ENCODE measurements at regions not wholly inside any gene's neighbourhood (a gene's known extent, or its start where the extent isn't known, plus 50 kb on each side); places are given as distances from the start of the nearest gene placed in this dataset.

DNA sequence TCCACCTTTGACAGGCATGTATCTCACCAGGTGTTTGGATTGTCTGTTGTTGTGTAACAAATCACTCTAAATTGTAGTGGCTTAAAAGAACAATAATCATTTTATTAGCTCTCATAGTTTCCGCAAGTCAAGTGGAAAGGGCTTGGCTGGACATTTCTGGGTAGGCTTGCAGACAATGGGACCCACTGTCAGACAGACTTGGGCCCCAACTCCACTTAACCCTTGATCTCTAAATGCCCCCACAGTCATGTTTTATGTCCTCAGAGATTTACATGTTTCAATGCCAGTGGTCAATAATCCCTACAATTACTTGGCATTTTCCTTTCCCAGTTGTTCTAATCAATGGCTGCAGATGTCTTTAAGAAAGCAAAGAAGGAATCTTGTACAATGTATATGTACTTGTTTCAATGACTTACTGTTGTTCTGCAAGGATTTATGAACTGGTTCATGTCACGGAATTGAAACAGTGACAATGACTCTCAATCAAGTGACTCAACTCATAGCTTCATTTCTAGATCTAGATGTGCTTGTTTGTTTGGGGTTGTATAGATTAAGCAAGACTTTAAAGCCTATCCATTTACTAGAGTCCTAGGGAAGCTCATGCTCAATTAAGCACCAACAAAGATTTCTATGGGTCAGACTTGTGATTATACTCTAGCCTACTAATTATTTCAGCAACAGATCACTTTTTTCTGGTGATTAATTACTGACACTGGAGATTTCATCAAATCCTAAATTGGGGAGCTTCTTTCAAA lies 510.1 kb upstream of the NBEA start:
- Histone ChIP-seq H3K27ac (ENCODE audit: low read depth, low read length) (no peak overlapping the region), H3K9me3 (ENCODE audit: low read length) (no peaks in the 10 kb centered on the region), H3K4me1 (ENCODE audit: insufficient read depth, low read length) (no peaks in the 10 kb centered on the region), H3K36me3 (ENCODE audit: insufficient read depth, low read length) (no peaks in the 10 kb centered on the region), H3K4me3 (ENCODE audit: low read length) (no peak overlapping the region), H3K27me3 (ENCODE audit: insufficient read depth, low read length, poor library complexity, severe bottlenecking) (no peaks in the 10 kb centered on the region)
- Mint-ChIP-seq H3K4me1 (no peaks in the 10 kb centered on the region), H3K27ac (no peak overlapping the region), H3K9me3 (peaks cover 0 to 8% (median 0%) of the 10 kb centered on the region in 5 donors), H3K27me3 (no peaks in the 10 kb centered on the region), H3K36me3 (no peaks in the 10 kb centered on the region), H3K4me3 (no peak overlapping the region)
- ChIA-PET POLR2A (no interaction called here), CTCF (no interaction called here)
- DNase-seq = no peak

DNA sequence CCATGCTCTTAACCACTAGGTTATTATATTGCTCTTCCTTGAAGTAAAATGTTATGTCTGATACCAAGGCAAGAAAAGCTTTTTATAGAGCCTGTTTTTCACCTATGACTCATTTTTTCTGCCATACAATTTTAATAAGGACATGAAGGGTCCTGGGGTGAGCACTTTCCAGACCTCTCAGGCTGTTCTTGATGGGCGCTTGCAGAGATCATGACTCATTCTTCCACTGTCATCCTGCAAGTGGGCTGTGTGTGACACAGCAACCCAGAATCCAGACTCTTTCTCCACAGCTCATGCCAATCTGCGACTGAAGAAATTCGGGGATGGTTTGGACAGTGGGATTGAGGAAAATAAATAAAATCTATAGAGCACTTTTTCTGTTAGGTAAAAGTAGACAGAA lies 506.7 kb upstream of the NBEA start:
- CTCF ChIA-PET = no interaction called here
- H3K27me3 ChIP-seq (ENCODE audit: insufficient read depth, low read length, poor library complexity, severe bottlenecking) = no peaks in the 10 kb centered on the region

DNA sequence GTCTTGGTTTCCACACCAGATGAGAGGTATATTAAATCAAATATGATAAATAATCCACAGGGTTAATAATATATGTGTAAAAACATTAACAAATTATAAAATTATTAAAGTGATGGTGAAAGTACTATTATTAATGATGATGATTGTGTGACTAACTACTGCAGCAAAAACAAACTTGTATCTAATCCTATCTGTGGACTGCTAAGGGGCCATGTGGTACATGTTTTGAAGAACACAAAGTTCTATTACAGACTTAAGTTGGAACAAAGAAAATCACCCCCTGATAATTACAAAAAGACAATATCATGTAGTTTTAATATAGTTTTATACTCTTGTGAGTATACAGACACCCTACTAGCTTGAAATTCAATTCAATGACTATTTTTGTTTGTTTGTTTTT lies 504.2 kb upstream of the NBEA start:
- no peaks in the 10 kb centered on the region for H3K9me3 ChIP-seq (ENCODE audit: low read length)
- H3K27me3 ChIP-seq (ENCODE audit: insufficient read depth, low read length, poor library complexity, severe bottlenecking) = no peaks in the 10 kb centered on the region
- ChIA-PET POLR2A (no interaction called here), CTCF (no interaction called here)
- H3K9me3 Mint-ChIP-seq = peaks cover 0 to 14% (median 0%) of the 10 kb centered on the region in 5 donors
- no peaks in the 10 kb centered on the region for H3K36me3 Mint-ChIP-seq
- no peak overlapping the region for H3K4me3 ChIP-seq (ENCODE audit: low read length)
- no peak overlapping the region for H3K27ac ChIP-seq (ENCODE audit: low read depth, low read length)
- no peak overlapping the region for H3K27ac Mint-ChIP-seq
- no peak for DNase-seq
- no peaks in the 10 kb centered on the region for H3K4me1 Mint-ChIP-seq
- no peaks in the 10 kb centered on the region for H3K27me3 Mint-ChIP-seq
- H3K4me3 Mint-ChIP-seq = no peak overlapping the region
- H3K4me1 ChIP-seq (ENCODE audit: insufficient read depth, low read length) = no peaks in the 10 kb centered on the region
- H3K36me3 ChIP-seq (ENCODE audit: insufficient read depth, low read length) = no peaks in the 10 kb centered on the region

More for the DNA sequence above, 506.7 kb upstream of the NBEA start:
- POLR2A ChIA-PET = no interaction called here
- Histone ChIP-seq H3K4me3 (ENCODE audit: low read length) (no peak overlapping the region), H3K9me3 (ENCODE audit: low read length) (no peaks in the 10 kb centered on the region), H3K4me1 (ENCODE audit: insufficient read depth, low read length) (no peaks in the 10 kb centered on the region), H3K36me3 (ENCODE audit: insufficient read depth, low read length) (no peaks in the 10 kb centered on the region), H3K27ac (ENCODE audit: low read depth, low read length) (no peak overlapping the region)
- Mint-ChIP-seq H3K4me1 (no peaks in the 10 kb centered on the region), H3K9me3 (peaks cover 0 to 8% (median 0%) of the 10 kb centered on the region in 5 donors), H3K36me3 (no peaks in the 10 kb centered on the region), H3K27ac (no peak overlapping the region), H3K27me3 (no peaks in the 10 kb centered on the region), H3K4me3 (no peak overlapping the region)
- DNase-seq = no peak

DNA sequence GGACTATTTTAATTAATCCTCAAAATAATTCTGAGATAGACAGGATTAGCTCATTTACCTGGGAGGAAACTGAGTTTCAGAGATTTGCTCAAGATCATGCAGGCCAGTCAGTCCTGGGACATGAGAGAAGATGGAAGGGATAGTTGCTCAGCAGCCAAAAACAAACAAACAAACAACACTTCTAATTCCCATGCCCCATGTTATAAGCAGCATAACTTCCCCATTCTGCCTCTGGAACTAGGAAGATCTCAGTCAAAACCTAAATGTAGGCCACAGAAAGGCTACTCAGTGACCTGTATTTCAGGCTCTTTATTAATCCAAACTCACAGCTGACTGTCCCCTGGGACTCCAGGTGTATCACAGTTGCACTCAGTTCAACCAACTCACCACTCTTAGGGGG lies 489.2 kb upstream of the NBEA start:
- ChIA-PET CTCF (interaction anchor here (1.2 kb wide), 1 partner anchor 14 kb away, joined by 3 read pairs; no protein-coding TSS in a partner anchor), POLR2A (no interaction called here)
- Mint-ChIP-seq H3K27ac (no peak overlapping the region), H3K9me3 (peaks cover 3 to 13% (median 7%) of the 10 kb centered on the region in 5 donors), H3K4me3 (no peak overlapping the region), H3K36me3 (no peaks in the 10 kb centered on the region), H3K27me3 (peaks cover 0 to 2% of the 10 kb centered on the region in 2 donors), H3K4me1 (no peaks in the 10 kb centered on the region)
- DNase-seq = no peak
- Histone ChIP-seq H3K4me3 (ENCODE audit: low read length) (no peak overlapping the region), H3K27me3 (ENCODE audit: insufficient read depth, low read length, poor library complexity, severe bottlenecking) (no peaks in the 10 kb centered on the region), H3K27ac (ENCODE audit: low read depth, low read length) (no peak overlapping the region), H3K9me3 (ENCODE audit: low read length) (no peaks in the 10 kb centered on the region), H3K36me3 (ENCODE audit: insufficient read depth, low read length) (no peaks in the 10 kb centered on the region), H3K4me1 (ENCODE audit: insufficient read depth, low read length) (no peaks in the 10 kb centered on the region)

- Mint-ChIP-seq H3K4me3 (no peak overlapping the region), H3K27ac (no peak overlapping the region), H3K9me3 (peaks cover 3 to 6% (median 4%) of the 10 kb centered on the region in 5 donors), H3K27me3 (no peaks in the 10 kb centered on the region), H3K36me3 (no peaks in the 10 kb centered on the region), H3K4me1 (no peaks in the 10 kb centered on the region)
- POLR2A ChIA-PET = no interaction called here
- DNase-seq = no peak
- no peaks in the 10 kb centered on the region for H3K9me3 ChIP-seq (ENCODE audit: low read length)
- no peaks in the 10 kb centered on the region for H3K27me3 ChIP-seq (ENCODE audit: insufficient read depth, low read length, poor library complexity, severe bottlenecking)
- H3K4me1 ChIP-seq (ENCODE audit: insufficient read depth, low read length) = no peaks in the 10 kb centered on the region
- H3K27ac ChIP-seq (ENCODE audit: low read depth, low read length) = no peak overlapping the region
- CTCF ChIA-PET = no interaction called here
- H3K36me3 ChIP-seq (ENCODE audit: insufficient read depth, low read length) = no peaks in the 10 kb centered on the region
- no peak overlapping the region for H3K4me3 ChIP-seq (ENCODE audit: low read length)
Measured at GRCh38 chr13:34458756-34459715, 483.0 kb upstream of the NBEA start.

DNA sequence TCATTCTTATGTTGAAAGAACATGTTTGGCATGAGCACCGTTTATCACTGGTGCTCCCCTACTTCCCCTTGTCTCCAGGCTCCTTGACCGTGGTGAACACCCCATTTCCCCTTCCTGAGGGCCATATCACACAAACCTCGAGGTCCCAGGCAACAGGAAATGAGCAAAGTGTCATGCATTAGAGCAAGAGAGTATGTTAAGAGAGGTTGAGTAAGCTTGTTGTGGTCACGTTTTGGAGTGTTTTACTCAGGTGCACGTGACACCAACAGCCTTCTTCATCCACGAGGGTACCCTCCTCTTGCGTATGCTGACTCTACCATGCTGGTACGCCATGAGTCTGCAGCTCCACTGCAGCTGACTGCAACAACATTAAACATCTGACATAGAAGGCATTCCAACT lies 482.2 kb upstream of the NBEA start:
- H3K9me3 Mint-ChIP-seq = peaks cover 3 to 6% (median 4%) of the 10 kb centered on the region in 5 donors
- CTCF ChIA-PET = no interaction called here
- DNase-seq = no peak
- no peak overlapping the region for H3K27ac ChIP-seq (ENCODE audit: low read depth, low read length)
- no peaks in the 10 kb centered on the region for H3K36me3 ChIP-seq (ENCODE audit: insufficient read depth, low read length)
- no peaks in the 10 kb centered on the region for H3K9me3 ChIP-seq (ENCODE audit: low read length)
- H3K4me3 ChIP-seq (ENCODE audit: low read length) = no peak overlapping the region
- no peaks in the 10 kb centered on the region for H3K36me3 Mint-ChIP-seq
- no peaks in the 10 kb centered on the region for H3K4me1 ChIP-seq (ENCODE audit: insufficient read depth, low read length)
- H3K27ac Mint-ChIP-seq = no peak overlapping the region
- no peak overlapping the region for H3K4me3 Mint-ChIP-seq
- POLR2A ChIA-PET = no interaction called here
- no peaks in the 10 kb centered on the region for H3K27me3 ChIP-seq (ENCODE audit: insufficient read depth, low read length, poor library complexity, severe bottlenecking)
- H3K27me3 Mint-ChIP-seq = no peaks in the 10 kb centered on the region
- H3K4me1 Mint-ChIP-seq = no peaks in the 10 kb centered on the region

DNA sequence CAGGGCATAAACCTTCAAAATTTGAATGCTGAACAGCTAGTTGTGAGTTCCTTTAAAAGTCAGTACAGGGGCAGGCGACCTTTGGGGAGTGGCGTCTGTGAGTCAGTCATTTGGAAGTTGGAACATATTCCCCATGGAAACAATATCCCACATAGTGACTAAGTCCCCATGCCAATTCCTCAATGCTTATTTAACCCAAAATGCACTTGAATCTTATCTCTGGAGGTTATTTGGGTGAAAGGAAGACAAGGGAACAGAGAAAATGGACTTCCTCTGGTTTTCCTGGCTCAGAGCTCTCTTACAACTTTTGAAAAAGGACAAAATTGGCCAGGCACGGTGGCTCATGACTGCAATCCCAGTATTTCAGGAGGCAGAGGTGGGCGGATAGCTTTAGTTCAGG lies 479.2 kb upstream of the NBEA start:
- DNase-seq = no peak
- no peaks in the 10 kb centered on the region for H3K27me3 Mint-ChIP-seq
- Histone ChIP-seq H3K36me3 (ENCODE audit: insufficient read depth, low read length) (no peaks in the 10 kb centered on the region), H3K27me3 (ENCODE audit: insufficient read depth, low read length, poor library complexity, severe bottlenecking) (no peaks in the 10 kb centered on the region), H3K4me1 (ENCODE audit: insufficient read depth, low read length) (no peaks in the 10 kb centered on the region), H3K4me3 (ENCODE audit: low read length) (no peak overlapping the region), H3K27ac (ENCODE audit: low read depth, low read length) (no peak overlapping the region), H3K9me3 (ENCODE audit: low read length) (no peaks in the 10 kb centered on the region)
- no peaks in the 10 kb centered on the region for H3K4me1 Mint-ChIP-seq
- H3K27ac Mint-ChIP-seq = no peak overlapping the region
- peaks cover 0 to 4% (median 0%) of the 10 kb centered on the region in 5 donors for H3K9me3 Mint-ChIP-seq
- ChIA-PET POLR2A (no interaction called here), CTCF (interaction anchor here (0.6 kb wide), 1 partner anchor 1184 kb away, joined by 3 read pairs; no protein-coding TSS in a partner anchor)
- H3K4me3 Mint-ChIP-seq = no peak overlapping the region
- H3K36me3 Mint-ChIP-seq = no peaks in the 10 kb centered on the region

DNA sequence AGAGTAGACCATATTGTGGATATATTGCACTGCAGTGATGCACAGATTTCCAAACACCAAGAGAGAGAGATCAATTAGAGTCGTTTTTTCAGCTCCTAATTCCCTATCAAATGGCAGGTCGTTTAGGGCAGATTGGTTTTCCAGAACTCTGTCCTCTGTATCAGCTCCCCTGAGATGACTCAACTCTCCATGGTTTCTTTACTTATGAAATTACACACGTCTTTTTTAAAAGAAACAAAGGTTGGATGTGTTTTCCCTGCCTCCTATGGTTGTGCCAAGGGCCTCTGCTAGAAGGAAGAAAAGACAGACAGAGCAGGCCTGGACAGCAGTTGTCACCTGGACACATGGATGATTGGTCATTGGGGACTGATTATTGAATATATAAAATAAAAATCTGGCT lies 478.1 kb upstream of the NBEA start:
- Mint-ChIP-seq H3K9me3 (peaks cover 0 to 4% (median 0%) of the 10 kb centered on the region in 5 donors), H3K36me3 (no peaks in the 10 kb centered on the region), H3K27ac (no peak overlapping the region), H3K4me1 (no peaks in the 10 kb centered on the region), H3K27me3 (no peaks in the 10 kb centered on the region), H3K4me3 (no peak overlapping the region)
- Histone ChIP-seq H3K27ac (ENCODE audit: low read depth, low read length) (no peak overlapping the region), H3K4me3 (ENCODE audit: low read length) (no peak overlapping the region), H3K36me3 (ENCODE audit: insufficient read depth, low read length) (no peaks in the 10 kb centered on the region), H3K4me1 (ENCODE audit: insufficient read depth, low read length) (no peaks in the 10 kb centered on the region), H3K9me3 (ENCODE audit: low read length) (no peaks in the 10 kb centered on the region), H3K27me3 (ENCODE audit: insufficient read depth, low read length, poor library complexity, severe bottlenecking) (no peaks in the 10 kb centered on the region)
- ChIA-PET CTCF (no interaction called here), POLR2A (no interaction called here)
- no peak for DNase-seq

All from CD8-positive, alpha-beta memory T cell (primary cell).